Neural crest cell (in vitro differentiated cells): ENCODE measurements at regions not wholly inside any gene's neighbourhood (a gene's known extent, or its start where the extent isn't known, plus 50 kb on each side); places are given as distances from the start of the nearest gene placed in this dataset.

Experiments used
- DNase-seq: peaks from one replicate; pipeline ENCODE4 v3.0.0; 2021; ENCODE audit warnings: low read depth, mixed read lengths, low spot score
- H3K27ac Mint-ChIP-seq: one replicate; pipeline ENCODE4 v1.8.0; 2021; ENCODE audit warnings: mild to moderate bottlenecking, mixed read lengths; ENCODE audit not compliant: unreplicated experiment
- H3K27me3 Mint-ChIP-seq: 2 replicates; pipeline ENCODE4 v1.8.0; 2021; ENCODE audit warnings: low read depth, mild to moderate bottlenecking, mixed read lengths
- H3K36me3 Mint-ChIP-seq: 2 replicates; pipeline ENCODE4 v1.8.0; 2021; ENCODE audit warnings: low read depth, mild to moderate bottlenecking, mixed read lengths
- H3K4me1 Mint-ChIP-seq: 2 replicates; pipeline ENCODE4 v1.8.0; 2021; ENCODE audit warnings: mixed read lengths
- H3K4me3 Mint-ChIP-seq: one replicate; pipeline ENCODE4 v1.8.0; 2021; ENCODE audit warnings: mild to moderate bottlenecking, mixed read lengths
- H3K9me3 Mint-ChIP-seq: 2 replicates; pipeline ENCODE4 v1.8.0; 2021; ENCODE audit warnings: mixed read lengths
- TF ChIP-seq, protein P1 (sequence below): fragments of 200-600 bp; sonication (generic); conservative IDR thresholded peaks from 2 replicates; pipeline ENCODE4 v1.5.0; 2021; ENCODE audit warnings: antibody characterized with exemption, mild to moderate bottlenecking

DNA sequence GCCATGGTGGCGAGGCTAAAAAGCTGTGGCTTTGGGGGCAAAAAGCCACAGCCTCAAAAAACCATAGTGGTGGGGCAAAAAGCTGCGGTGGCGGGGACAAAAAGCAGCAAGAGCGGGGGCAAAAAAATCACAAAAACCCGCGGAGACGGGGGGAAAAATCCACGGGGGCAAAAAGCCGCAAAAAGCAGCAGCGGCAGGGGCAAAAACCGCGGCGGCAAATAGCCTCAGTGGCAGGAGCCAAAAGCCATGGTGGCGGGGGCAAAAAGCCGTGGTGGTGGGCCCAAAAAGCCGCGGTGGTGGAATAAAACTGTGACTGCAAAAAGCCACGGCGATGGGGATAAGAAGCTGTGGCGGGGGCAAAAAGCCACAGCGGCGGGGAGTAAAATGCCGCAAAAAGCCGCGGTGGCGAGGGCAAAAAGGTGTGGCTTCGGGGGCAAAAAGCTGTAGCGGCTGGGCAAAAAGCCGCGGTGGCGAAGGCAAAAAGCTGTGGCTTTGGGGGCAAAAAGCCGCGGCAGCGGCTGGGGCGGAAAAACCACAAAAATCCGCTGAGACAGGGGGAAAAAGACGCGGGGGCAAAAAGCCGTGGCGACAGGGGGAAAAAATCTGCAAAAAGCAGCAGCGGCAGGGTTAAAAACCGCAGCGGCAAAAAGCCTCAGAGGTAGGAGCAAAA, 526.6 kb downstream of the ZNF33B start:
- Mint-ChIP-seq H3K9me3 (peaks cover 5% of the 10 kb centered on the region), H3K27ac (no peak overlapping the region), H3K36me3 (peaks cover 2% of the 10 kb centered on the region), H3K4me1 (no peaks in the 10 kb centered on the region), H3K4me3 (no peak overlapping the region), H3K27me3 (no peaks in the 10 kb centered on the region)
- TF ChIP-seq, protein P1, sequence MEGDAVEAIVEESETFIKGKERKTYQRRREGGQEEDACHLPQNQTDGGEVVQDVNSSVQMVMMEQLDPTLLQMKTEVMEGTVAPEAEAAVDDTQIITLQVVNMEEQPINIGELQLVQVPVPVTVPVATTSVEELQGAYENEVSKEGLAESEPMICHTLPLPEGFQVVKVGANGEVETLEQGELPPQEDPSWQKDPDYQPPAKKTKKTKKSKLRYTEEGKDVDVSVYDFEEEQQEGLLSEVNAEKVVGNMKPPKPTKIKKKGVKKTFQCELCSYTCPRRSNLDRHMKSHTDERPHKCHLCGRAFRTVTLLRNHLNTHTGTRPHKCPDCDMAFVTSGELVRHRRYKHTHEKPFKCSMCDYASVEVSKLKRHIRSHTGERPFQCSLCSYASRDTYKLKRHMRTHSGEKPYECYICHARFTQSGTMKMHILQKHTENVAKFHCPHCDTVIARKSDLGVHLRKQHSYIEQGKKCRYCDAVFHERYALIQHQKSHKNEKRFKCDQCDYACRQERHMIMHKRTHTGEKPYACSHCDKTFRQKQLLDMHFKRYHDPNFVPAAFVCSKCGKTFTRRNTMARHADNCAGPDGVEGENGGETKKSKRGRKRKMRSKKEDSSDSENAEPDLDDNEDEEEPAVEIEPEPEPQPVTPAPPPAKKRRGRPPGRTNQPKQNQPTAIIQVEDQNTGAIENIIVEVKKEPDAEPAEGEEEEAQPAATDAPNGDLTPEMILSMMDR: no peak
- DNase-seq: no peak

DNA sequence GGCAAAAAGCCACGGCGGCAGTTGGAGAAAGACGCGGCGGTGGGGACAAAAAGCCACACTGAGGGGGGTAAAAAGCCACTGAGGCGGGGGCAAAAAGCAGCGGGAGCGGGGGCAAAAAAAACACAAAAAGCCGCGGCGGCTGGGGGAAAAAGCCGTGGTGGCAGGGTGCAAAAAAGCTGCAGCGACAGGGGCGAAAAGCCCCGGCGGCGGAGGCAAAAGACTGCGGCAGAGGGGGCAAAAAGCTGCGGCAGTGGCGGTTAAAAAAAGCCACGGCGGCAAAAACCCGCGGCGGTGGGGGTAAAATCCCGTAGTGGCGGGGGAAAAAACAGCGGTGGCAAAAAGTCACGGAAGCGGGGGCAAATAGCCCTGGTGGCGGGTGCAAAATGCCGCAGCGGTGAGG, 527.3 kb downstream of the ZNF33B start:
- H3K27me3 Mint-ChIP-seq: no peaks in the 10 kb centered on the region
- H3K27ac Mint-ChIP-seq: no peak overlapping the region
- no peaks in the 10 kb centered on the region for H3K36me3 Mint-ChIP-seq
- peaks cover under 1% of the 10 kb centered on the region for H3K9me3 Mint-ChIP-seq
- H3K4me1 Mint-ChIP-seq: no peaks in the 10 kb centered on the region
- no peak for DNase-seq
- H3K4me3 Mint-ChIP-seq: no peak overlapping the region
- TF ChIP-seq, protein P1: no peak
